Endothelial cell of umbilical vein (primary cell): ENCODE measurements at regions not wholly inside any gene's neighbourhood (a gene's known extent, or its start where the extent isn't known, plus 50 kb on each side); places are given as distances from the start of the nearest gene placed in this dataset.

ENCODE experiments used
- BruUV-seq: library from RNA; stranded (reverse); fragments of 400-500 nt; replicated peaks from 2 replicates; lab custom pipeline; 2021; lab: Mats Ljungman, UMichigan
- CTCF ChIA-PET: fragments of 300-600, 350-600 bp; sonication (Branson Sonifier 250); formaldehyde crosslinking; loops from one replicate; lab custom pipeline; 2021; ENCODE audit warnings: antibody characterized with exemption, inconsistent platforms; lab: Charles Lee
- POLR2A ChIA-PET: fragments of 300-600, 350-600 bp; sonication (Branson Sonifier 250); formaldehyde crosslinking; loops from one replicate; lab custom pipeline; 2021; ENCODE audit warnings: antibody characterized with exemption, inconsistent platforms; lab: Charles Lee
- DNase-seq: peaks from one replicate; pipeline ENCODE4 v3.0.0-alpha.2; 2011; ENCODE audit warnings: low read depth, low spot score
- FAIRE-seq: peaks from 2 replicates; lab custom pipeline; 2011; peaks lifted over from hg19 to GRCh38; lab: Jason Lieb, UNC
- H2AFZ ChIP-seq: 2 replicates; pipeline ENCODE4 v1.6.0; 2012; ENCODE audit warnings: low read depth, low read length, control low read depth, inconsistent platforms
- H3K27ac ChIP-seq: 2 replicates; pipeline ENCODE4 v1.5.1; 2011; ENCODE audit warnings: low read depth, mild to moderate bottlenecking, control low read depth, low read length, moderate library complexity; ENCODE audit not compliant: insufficient read depth
- H3K27me3 ChIP-seq, 2 experiments: 2 replicates each; pipeline versions ENCODE4 v1.6.0 to v1.6.1; 2011; ENCODE audit warnings: low read length in 2 of 2, mixed read lengths in 1 of 2; ENCODE audit not compliant: control insufficient read depth in 2 of 2, insufficient read depth in 2 of 2
- H3K36me3 ChIP-seq, 2 experiments: 2 replicates in 1 of 2; 3 replicates in 1 of 2; pipeline ENCODE4 v1.5.1; 2011; ENCODE audit warnings: low read length in 2 of 2, mild to moderate bottlenecking in 1 of 2, moderate library complexity in 1 of 2; ENCODE audit not compliant: control insufficient read depth in 2 of 2, insufficient read depth in 2 of 2; ENCODE audit errors: extremely low read depth in 1 of 2
- H3K4me1 ChIP-seq: 3 replicates; pipeline ENCODE4 v1.5.1; 2011; ENCODE audit warnings: mild to moderate bottlenecking, low read length; ENCODE audit not compliant: control insufficient read depth, insufficient read depth; ENCODE audit errors: extremely low read depth
- H3K4me2 ChIP-seq: 2 replicates; pipeline ENCODE4 v1.6.1; 2011; ENCODE audit warnings: low read length, control low read depth, mixed read lengths; ENCODE audit not compliant: insufficient read depth
- H3K4me3 ChIP-seq, 3 experiments: fragments of 200-600 bp in 1 of 3; sonication (generic), shearing (Covaris generic) in 1 of 3; replicated peaks in 1 of 3; 2 replicates each; pipeline ENCODE4 v1.5.1; 2011 to 2016; ENCODE audit warnings: control low read depth in 3 of 3, low read length in 3 of 3, mild to moderate bottlenecking in 2 of 3, inconsistent platforms in 1 of 3, low read depth in 1 of 3, moderate library complexity in 1 of 3; ENCODE audit not compliant: insufficient read depth in 1 of 3
- H3K79me2 ChIP-seq: 2 replicates; pipeline ENCODE4 v1.6.0; 2012; ENCODE audit warnings: low read length, inconsistent platforms; ENCODE audit not compliant: control insufficient read depth, insufficient read depth
- H3K9ac ChIP-seq: replicated peaks from 2 replicates; pipeline ENCODE3; 2011; ENCODE audit warnings: low read length, control low read depth; ENCODE audit not compliant: insufficient read depth; ENCODE audit errors: extremely low read depth
- H3K9me1 ChIP-seq: replicated peaks from 3 replicates; pipeline ENCODE4 v1.6.0; 2011; ENCODE audit warnings: mild to moderate bottlenecking, low read length; ENCODE audit not compliant: control insufficient read depth, insufficient read depth; ENCODE audit errors: extremely low read depth
- H3K9me3 ChIP-seq: replicated peaks from 2 replicates; pipeline ENCODE4 v1.5.1; 2012; ENCODE audit warnings: low read length, inconsistent platforms; ENCODE audit not compliant: control insufficient read depth, insufficient read depth
- H4K20me1 ChIP-seq: replicated peaks from 2 replicates; pipeline ENCODE3; 2011; ENCODE audit warnings: mild to moderate bottlenecking, low read length; ENCODE audit not compliant: control insufficient read depth, insufficient read depth; ENCODE audit errors: extremely low read depth
- CTCF ChIP-seq, 2 donors: IDR thresholded peaks; 1 replicate in 1 of 2; 2 replicates in 1 of 2; pipeline ENCODE4 v1.5.1; 2011; ENCODE audit warnings: low read length in 2 of 2, mild to moderate bottlenecking in 2 of 2, moderate library complexity in 2 of 2, control low read depth in 1 of 2, inconsistent platforms in 1 of 2, low read depth in 1 of 2; ENCODE audit not compliant: insufficient read depth in 1 of 2; ENCODE audit errors: extremely low read depth in 1 of 2
- EZH2 ChIP-seq: IDR thresholded peaks from 2 replicates; pipeline ENCODE4 v1.6.1; 2012; ENCODE audit warnings: borderline replicate concordance, low read depth, mild to moderate bottlenecking, moderate library complexity, low read length, inconsistent platforms; ENCODE audit not compliant: severe bottlenecking
- FOS ChIP-seq: IDR thresholded peaks from 2 replicates; pipeline ENCODE4 v1.6.1; 2011; ENCODE audit warnings: mild to moderate bottlenecking, low read length, moderate library complexity, borderline replicate concordance; ENCODE audit not compliant: insufficient read depth
- GATA2 ChIP-seq: IDR thresholded peaks from 2 replicates; pipeline ENCODE4 v1.7.0; 2011; ENCODE audit warnings: low read depth, mild to moderate bottlenecking, moderate library complexity, mixed read lengths, low read length; ENCODE audit not compliant: insufficient read length, insufficient read depth
- JUN ChIP-seq: IDR thresholded peaks from 2 replicates; pipeline ENCODE4 v1.6.1; 2011; ENCODE audit warnings: borderline replicate concordance, low read depth; ENCODE audit not compliant: insufficient read length, insufficient read depth
- MAX ChIP-seq: IDR thresholded peaks from 2 replicates; pipeline ENCODE4 v1.6.1; 2011; ENCODE audit not compliant: insufficient read depth, insufficient read length
- MYC ChIP-seq: IDR thresholded peaks from one replicate; pipeline ENCODE4 v1.6.1; 2011; ENCODE audit warnings: mild to moderate bottlenecking, low read depth, low read length
- POLR2A ChIP-seq: IDR thresholded peaks from 2 replicates; pipeline ENCODE4 v1.6.1; 2012; ENCODE audit warnings: low read depth, mild to moderate bottlenecking, control low read depth, low read length
- POLR2AphosphoS5 ChIP-seq: IDR thresholded peaks from 2 replicates; pipeline ENCODE4 v1.6.1; 2012; ENCODE audit warnings: low read depth, mild to moderate bottlenecking, control low read depth, low read length, moderate library complexity; ENCODE audit not compliant: insufficient read depth
- dilution Hi-C: fragments of 300-500 bp; cut with MboI; formaldehyde crosslinking; loops from one replicate; pipeline ENCODE4 v1.15.0; 2019; ENCODE audit warnings: low sequenced_read_pairs; ENCODE audit not compliant: extremely low pct_ligation_motif_present
- intact Hi-C: fragments of 100-400 bp; cut with micrococcal nuclease; formaldehyde crosslinking; loops from one replicate; pipeline ENCODE4 v1.10.0; 2022

DNA sequence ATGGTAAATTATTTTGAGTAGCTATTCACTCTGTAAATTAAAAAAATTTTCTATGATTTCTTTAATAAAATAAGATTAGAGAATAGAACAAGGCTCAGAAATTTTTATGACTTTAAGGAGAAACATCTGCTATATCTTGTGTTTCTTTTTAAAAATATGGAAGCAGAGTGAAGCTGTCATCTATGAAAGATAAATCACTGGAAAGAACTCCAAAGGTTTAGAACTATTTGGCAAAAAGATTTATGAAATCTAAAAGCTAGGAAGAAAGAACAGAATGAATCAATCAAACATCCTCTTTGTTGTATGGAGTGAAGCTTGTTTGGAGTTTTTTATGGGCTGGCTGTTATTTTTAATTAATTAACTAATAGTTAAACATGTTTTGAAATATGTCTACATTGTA lies 89.8 kb upstream of the ACTBL2 start:
- FAIRE-seq (no peak), DNase-seq (no peak)
- Histone ChIP-seq H3K27ac (no peak overlapping the region), H4K20me1 (no peaks in the 10 kb centered on the region), H3K79me2 (no peaks in the 10 kb centered on the region), H3K9me1 (no peaks in the 10 kb centered on the region), H3K4me2 (no peak overlapping the region), H3K9me3 (no peaks in the 10 kb centered on the region), H2AFZ (no peak overlapping the region), H3K36me3 (no peaks in the 10 kb centered on the region), H3K9ac (no peak overlapping the region), H3K4me1 (no peaks in the 10 kb centered on the region), H3K27me3 (no peaks in the 10 kb centered on the region), H3K4me3 (no peak overlapping the region)
- CTCF ChIA-PET, result no interaction called here
- dilution Hi-C loops (no loop called here), intact Hi-C loops (no loop called here)
- TF ChIP-seq POLR2A (no peak), POLR2AphosphoS5 (no peak), CTCF (IDR thresholded peaks at IDR 0.05; ENCODE audit: extremely low read depth in 1 of 2, insufficient read depth in 1 of 2, low read depth in 1 of 2, low read length in 2 of 2) (no peak), JUN (no peak), MAX (no peak), EZH2 (no peak), FOS (no peak), GATA2 (no peak), MYC (no peak)
- BruUV-seq, result no TSS peak
- POLR2A ChIA-PET, result no interaction called here
